A549 (cell line): ENCODE measurements at regions not wholly inside any gene's neighbourhood (a gene's known extent, or its start where the extent isn't known, plus 50 kb on each side); places are given as distances from the start of the nearest gene placed in this dataset.

Source experiments
- BHLHE40 ChIP-seq: IDR thresholded peaks from 2 replicates; pipeline ENCODE4 v1.6.1; 2012; ENCODE audit warnings: low read depth, low read length, inconsistent platforms
- POLR2A ChIP-seq: IDR thresholded peaks from 2 replicates; pipeline ENCODE4 v1.6.1; 2012; ENCODE audit warnings: mild to moderate bottlenecking, low read length
- RAD21 ChIP-seq, 2 experiments: fragments of >200 bp in 1 of 2; sonication (Bioruptor Twin) in 1 of 2; formaldehyde crosslinking in 1 of 2; IDR thresholded peaks in 1 of 2; conservative IDR thresholded peaks in 1 of 2; 2 replicates in 1 of 2; 3 replicates in 1 of 2; pipeline ENCODE4 v1.6.1; 2012 to 2018; ENCODE audit warnings: inconsistent platforms in 1 of 2
- TF ChIP-seq, protein P1 (sequence below): fragments of >200 bp; sonication (Bioruptor Twin); formaldehyde crosslinking; IDR thresholded peaks from 2 replicates; pipeline ENCODE4 v1.6.1; 2016
- TF ChIP-seq, protein P2 (sequence below): IDR thresholded peaks from 2 replicates; pipeline ENCODE4 v1.6.1; 2012
- TF ChIP-seq, protein P3 (sequence below): fragments of >200 bp; sonication (Bioruptor Twin); formaldehyde crosslinking; IDR thresholded peaks from 3 replicates; pipeline ENCODE4 v1.5.1; 2016

DNA sequence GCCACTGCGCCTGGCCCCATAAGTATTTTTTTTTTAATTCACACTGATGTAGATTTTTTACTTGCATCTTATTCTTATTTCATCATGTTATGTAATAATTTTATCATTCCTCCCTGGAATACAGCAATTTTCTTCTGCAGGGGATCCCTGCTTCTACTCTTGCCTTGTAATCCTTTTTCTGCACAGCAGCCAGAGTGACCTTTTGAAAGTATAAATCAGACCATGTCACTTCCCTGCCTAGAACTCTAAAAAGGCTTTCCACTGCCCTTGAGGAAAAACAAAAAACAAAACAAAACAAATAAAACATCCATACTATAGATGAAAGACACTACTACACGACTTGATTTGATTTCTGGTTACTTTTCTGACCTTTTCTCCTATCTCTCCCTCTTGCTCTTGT, 1334.7 kb downstream of the REEP3 start:
- TF ChIP-seq POLR2A (no peak), BHLHE40 (no peak), RAD21 (conservative IDR thresholded peaks at IDR 0.05 in 1 of 2, IDR thresholded peaks at IDR 0.05 in 1 of 2) (no peak)
- TF ChIP-seq, protein P1, sequence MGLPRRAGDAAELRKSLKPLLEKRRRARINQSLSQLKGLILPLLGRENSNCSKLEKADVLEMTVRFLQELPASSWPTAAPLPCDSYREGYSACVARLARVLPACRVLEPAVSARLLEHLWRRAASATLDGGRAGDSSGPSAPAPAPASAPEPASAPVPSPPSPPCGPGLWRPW: no peak
- TF ChIP-seq, protein P2, sequence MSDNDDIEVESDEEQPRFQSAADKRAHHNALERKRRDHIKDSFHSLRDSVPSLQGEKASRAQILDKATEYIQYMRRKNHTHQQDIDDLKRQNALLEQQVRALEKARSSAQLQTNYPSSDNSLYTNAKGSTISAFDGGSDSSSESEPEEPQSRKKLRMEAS: no peak
- TF ChIP-seq, protein P3, sequence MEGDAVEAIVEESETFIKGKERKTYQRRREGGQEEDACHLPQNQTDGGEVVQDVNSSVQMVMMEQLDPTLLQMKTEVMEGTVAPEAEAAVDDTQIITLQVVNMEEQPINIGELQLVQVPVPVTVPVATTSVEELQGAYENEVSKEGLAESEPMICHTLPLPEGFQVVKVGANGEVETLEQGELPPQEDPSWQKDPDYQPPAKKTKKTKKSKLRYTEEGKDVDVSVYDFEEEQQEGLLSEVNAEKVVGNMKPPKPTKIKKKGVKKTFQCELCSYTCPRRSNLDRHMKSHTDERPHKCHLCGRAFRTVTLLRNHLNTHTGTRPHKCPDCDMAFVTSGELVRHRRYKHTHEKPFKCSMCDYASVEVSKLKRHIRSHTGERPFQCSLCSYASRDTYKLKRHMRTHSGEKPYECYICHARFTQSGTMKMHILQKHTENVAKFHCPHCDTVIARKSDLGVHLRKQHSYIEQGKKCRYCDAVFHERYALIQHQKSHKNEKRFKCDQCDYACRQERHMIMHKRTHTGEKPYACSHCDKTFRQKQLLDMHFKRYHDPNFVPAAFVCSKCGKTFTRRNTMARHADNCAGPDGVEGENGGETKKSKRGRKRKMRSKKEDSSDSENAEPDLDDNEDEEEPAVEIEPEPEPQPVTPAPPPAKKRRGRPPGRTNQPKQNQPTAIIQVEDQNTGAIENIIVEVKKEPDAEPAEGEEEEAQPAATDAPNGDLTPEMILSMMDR: no peak
